T-helper 2 cell treated with Interferon-gamma antibody and Interleukin-4, amounts not matched to agents 5 μg/mL and 100 μg/mL, for 36 hours (primary cell): ENCODE measurements at regions not wholly inside any gene's neighbourhood (a gene's known extent, or its start where the extent isn't known, plus 50 kb on each side); places are given as distances from the start of the nearest gene placed in this dataset.

Experiments
- DNase-seq: peaks from one replicate; pipeline ENCODE4 v3.0.0; 2021; ENCODE audit warnings: low spot score
- H3K27ac Mint-ChIP-seq: one replicate; pipeline ENCODE4 v1.8.0; 2021; ENCODE audit warnings: mild to moderate bottlenecking, mixed read lengths
- H3K27me3 Mint-ChIP-seq: one replicate; pipeline ENCODE4 v1.8.0; 2021; ENCODE audit warnings: low read depth, mixed read lengths
- H3K36me3 Mint-ChIP-seq: one replicate; pipeline ENCODE4 v1.8.0; 2021; ENCODE audit warnings: low read depth, mixed read lengths
- H3K4me1 Mint-ChIP-seq: one replicate; pipeline ENCODE4 v1.8.0; 2021; ENCODE audit warnings: low read depth, mixed read lengths
- H3K4me3 Mint-ChIP-seq: one replicate; pipeline ENCODE4 v1.8.0; 2022; ENCODE audit warnings: mild to moderate bottlenecking, moderate library complexity, mixed read lengths
- H3K9me3 Mint-ChIP-seq: one replicate; pipeline ENCODE4 v1.8.0; 2021; ENCODE audit warnings: mixed read lengths

GRCh38 chr3:14337828-14338227 is 64.6 kb upstream of the SLC6A6 start:
- Mint-ChIP-seq H3K4me1 (no peaks in the 10 kb centered on the region), H3K9me3 (no peaks in the 10 kb centered on the region), H3K4me3 (no peak overlapping the region), H3K27me3 (no peaks in the 10 kb centered on the region), H3K36me3 (no peaks in the 10 kb centered on the region), H3K27ac (no peak overlapping the region)
- no peak for DNase-seq

- H3K27ac Mint-ChIP-seq = no peak overlapping the region
- no peaks in the 10 kb centered on the region for H3K36me3 Mint-ChIP-seq
- no peaks in the 10 kb centered on the region for H3K27me3 Mint-ChIP-seq
- H3K9me3 Mint-ChIP-seq = no peaks in the 10 kb centered on the region
- no peak overlapping the region for H3K4me3 Mint-ChIP-seq
- DNase-seq = no peak
- H3K4me1 Mint-ChIP-seq = no peaks in the 10 kb centered on the region
Measured at GRCh38 chr3:14338242-14338641, 64.2 kb upstream of the SLC6A6 start.

- Mint-ChIP-seq H3K9me3 (no peaks in the 10 kb centered on the region), H3K4me3 (no peak overlapping the region), H3K27me3 (no peaks in the 10 kb centered on the region), H3K27ac (no peak overlapping the region), H3K36me3 (no peaks in the 10 kb centered on the region), H3K4me1 (no peaks in the 10 kb centered on the region)
- DNase-seq = no peak
Measured at GRCh38 chr3:14338898-14339458, 63.4 kb upstream of the SLC6A6 start.

GRCh38 chr3:14340960-14341708 is 61.3 kb upstream of the SLC6A6 start:
- Mint-ChIP-seq H3K27ac (no peak overlapping the region), H3K4me3 (no peak overlapping the region), H3K4me1 (no peaks in the 10 kb centered on the region), H3K36me3 (no peaks in the 10 kb centered on the region), H3K27me3 (no peaks in the 10 kb centered on the region), H3K9me3 (no peaks in the 10 kb centered on the region)
- DNase-seq = no peak

GRCh38 chr3:14343338-14344112 is 58.9 kb upstream of the SLC6A6 start:
- DNase-seq = no peak
- H3K36me3 Mint-ChIP-seq = no peaks in the 10 kb centered on the region
- H3K4me1 Mint-ChIP-seq = no peaks in the 10 kb centered on the region
- no peak overlapping the region for H3K27ac Mint-ChIP-seq
- H3K4me3 Mint-ChIP-seq = no peak overlapping the region
- H3K27me3 Mint-ChIP-seq = peaks cover under 1% of the 10 kb centered on the region
- H3K9me3 Mint-ChIP-seq = no peaks in the 10 kb centered on the region

- H3K4me3 Mint-ChIP-seq = no peak overlapping the region
Measured at GRCh38 chr3:14344351-14344750, 58.1 kb upstream of the SLC6A6 start.

GRCh38 chr3:14345496-14346150 is 56.8 kb upstream of the SLC6A6 start:
- H3K4me1 Mint-ChIP-seq = no peaks in the 10 kb centered on the region
- peaks cover 5% of the 10 kb centered on the region for H3K27me3 Mint-ChIP-seq
- H3K9me3 Mint-ChIP-seq = no peaks in the 10 kb centered on the region
- no peak for DNase-seq
- H3K27ac Mint-ChIP-seq = no peak overlapping the region
- no peak overlapping the region for H3K4me3 Mint-ChIP-seq
- no peaks in the 10 kb centered on the region for H3K36me3 Mint-ChIP-seq

More at GRCh38 chr3:14344351-14344750, 58.1 kb upstream of the SLC6A6 start:
- DNase-seq = no peak
- Mint-ChIP-seq H3K27ac (no peak overlapping the region), H3K27me3 (peaks cover 2% of the 10 kb centered on the region), H3K4me1 (no peaks in the 10 kb centered on the region), H3K36me3 (no peaks in the 10 kb centered on the region), H3K9me3 (no peaks in the 10 kb centered on the region)

GRCh38 chr3:14346191-14346590 is 56.2 kb upstream of the SLC6A6 start:
- Mint-ChIP-seq H3K36me3 (no peaks in the 10 kb centered on the region), H3K4me1 (no peaks in the 10 kb centered on the region), H3K4me3 (no peak overlapping the region), H3K9me3 (no peaks in the 10 kb centered on the region), H3K27me3 (peaks cover 5% of the 10 kb centered on the region), H3K27ac (no peak overlapping the region)
- no peak for DNase-seq

- no peak for DNase-seq
- no peaks in the 10 kb centered on the region for H3K36me3 Mint-ChIP-seq
- no peak overlapping the region for H3K4me3 Mint-ChIP-seq
- H3K27ac Mint-ChIP-seq = no peak overlapping the region
- H3K27me3 Mint-ChIP-seq = peaks cover 5% of the 10 kb centered on the region
- H3K4me1 Mint-ChIP-seq = no peaks in the 10 kb centered on the region
- H3K9me3 Mint-ChIP-seq = no peaks in the 10 kb centered on the region
Measured at GRCh38 chr3:14346642-14347041, 55.8 kb upstream of the SLC6A6 start.

GRCh38 chr3:14347110-14347509 is 55.3 kb upstream of the SLC6A6 start:
- no peak overlapping the region for H3K27ac Mint-ChIP-seq
- H3K4me3 Mint-ChIP-seq = no peak overlapping the region
- no peaks in the 10 kb centered on the region for H3K4me1 Mint-ChIP-seq
- no peak for DNase-seq
- peaks cover 5% of the 10 kb centered on the region for H3K27me3 Mint-ChIP-seq
- H3K36me3 Mint-ChIP-seq = no peaks in the 10 kb centered on the region
- no peaks in the 10 kb centered on the region for H3K9me3 Mint-ChIP-seq

- H3K9me3 Mint-ChIP-seq = no peaks in the 10 kb centered on the region
Measured at GRCh38 chr3:14351617-14352001, 50.8 kb upstream of the SLC6A6 start.

GRCh38 chr3:14352002-14352627 is 50.3 kb upstream of the SLC6A6 start:
- DNase-seq = no peak
- no peaks in the 10 kb centered on the region for H3K4me1 Mint-ChIP-seq
- H3K4me3 Mint-ChIP-seq = no peak overlapping the region
- H3K27ac Mint-ChIP-seq = no peak overlapping the region
- H3K36me3 Mint-ChIP-seq = no peaks in the 10 kb centered on the region
- no peaks in the 10 kb centered on the region for H3K9me3 Mint-ChIP-seq
- H3K27me3 Mint-ChIP-seq = peaks cover 5% of the 10 kb centered on the region

More at GRCh38 chr3:14351617-14352001, 50.8 kb upstream of the SLC6A6 start:
- H3K27me3 Mint-ChIP-seq = peaks cover 5% of the 10 kb centered on the region
- no peak overlapping the region for H3K27ac Mint-ChIP-seq
- no peak for DNase-seq
- no peaks in the 10 kb centered on the region for H3K4me1 Mint-ChIP-seq
- H3K36me3 Mint-ChIP-seq = no peaks in the 10 kb centered on the region
- H3K4me3 Mint-ChIP-seq = no peak overlapping the region
